Chondrocyte (in vitro differentiated cells): ENCODE measurements at regions not wholly inside any gene's neighbourhood (a gene's known extent, or its start where the extent isn't known, plus 50 kb on each side); places are given as distances from the start of the nearest gene placed in this dataset.

Experiments
- DNase-seq: peaks from one replicate; pipeline ENCODE4 v3.0.0; 2021; ENCODE audit warnings: mixed read lengths, low spot score
- H3K27ac Mint-ChIP-seq: one replicate; pipeline ENCODE4 v1.8.0; 2021; ENCODE audit warnings: mild to moderate bottlenecking, moderate library complexity, mixed read lengths; ENCODE audit not compliant: unreplicated experiment
- H3K27me3 Mint-ChIP-seq: 2 replicates; pipeline ENCODE4 v1.8.0; 2021; ENCODE audit warnings: low read depth, mixed read lengths
- H3K36me3 Mint-ChIP-seq: 2 replicates; pipeline ENCODE4 v1.8.0; 2021; ENCODE audit warnings: low read depth, mixed read lengths
- H3K4me1 Mint-ChIP-seq: 2 replicates; pipeline ENCODE4 v1.8.0; 2021; ENCODE audit warnings: low read depth, mild to moderate bottlenecking, mixed read lengths
- H3K4me3 Mint-ChIP-seq: one replicate; pipeline ENCODE4 v1.8.0; 2021; ENCODE audit warnings: mild to moderate bottlenecking, moderate library complexity, mixed read lengths; ENCODE audit not compliant: unreplicated experiment
- H3K9me3 Mint-ChIP-seq: 2 replicates; pipeline ENCODE4 v1.8.0; 2021; ENCODE audit warnings: low read depth, mixed read lengths
- TF ChIP-seq, protein P1 (sequence below): fragments of 200-600 bp; sonication (generic); IDR thresholded peaks from 2 replicates; pipeline ENCODE4 v1.5.0; 2021; ENCODE audit warnings: antibody characterized with exemption, mild to moderate bottlenecking, moderate library complexity

DNA sequence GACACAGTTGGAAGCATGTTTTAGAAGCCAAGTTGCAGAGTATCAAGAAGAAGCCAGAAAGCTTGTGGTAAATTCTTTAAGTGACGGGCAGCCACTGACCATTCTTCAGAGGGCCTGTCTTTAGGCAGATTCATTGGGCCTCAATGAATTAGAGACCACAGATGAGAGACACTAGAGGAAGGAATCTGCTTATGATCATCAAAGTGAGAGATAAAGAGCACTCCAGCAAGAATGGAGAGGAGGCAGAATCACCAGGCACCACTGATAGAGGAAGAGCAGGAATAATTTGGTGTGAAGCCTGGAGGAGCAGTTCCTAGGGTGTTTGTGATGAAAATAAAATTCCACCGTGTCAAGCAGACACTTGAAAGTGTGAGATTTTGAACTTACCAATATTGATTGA, 365.9 kb upstream of the SLC30A5 start:
- TF ChIP-seq, protein P1, sequence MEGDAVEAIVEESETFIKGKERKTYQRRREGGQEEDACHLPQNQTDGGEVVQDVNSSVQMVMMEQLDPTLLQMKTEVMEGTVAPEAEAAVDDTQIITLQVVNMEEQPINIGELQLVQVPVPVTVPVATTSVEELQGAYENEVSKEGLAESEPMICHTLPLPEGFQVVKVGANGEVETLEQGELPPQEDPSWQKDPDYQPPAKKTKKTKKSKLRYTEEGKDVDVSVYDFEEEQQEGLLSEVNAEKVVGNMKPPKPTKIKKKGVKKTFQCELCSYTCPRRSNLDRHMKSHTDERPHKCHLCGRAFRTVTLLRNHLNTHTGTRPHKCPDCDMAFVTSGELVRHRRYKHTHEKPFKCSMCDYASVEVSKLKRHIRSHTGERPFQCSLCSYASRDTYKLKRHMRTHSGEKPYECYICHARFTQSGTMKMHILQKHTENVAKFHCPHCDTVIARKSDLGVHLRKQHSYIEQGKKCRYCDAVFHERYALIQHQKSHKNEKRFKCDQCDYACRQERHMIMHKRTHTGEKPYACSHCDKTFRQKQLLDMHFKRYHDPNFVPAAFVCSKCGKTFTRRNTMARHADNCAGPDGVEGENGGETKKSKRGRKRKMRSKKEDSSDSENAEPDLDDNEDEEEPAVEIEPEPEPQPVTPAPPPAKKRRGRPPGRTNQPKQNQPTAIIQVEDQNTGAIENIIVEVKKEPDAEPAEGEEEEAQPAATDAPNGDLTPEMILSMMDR: no peak
- no peak for DNase-seq
- Mint-ChIP-seq H3K36me3 (no peaks in the 10 kb centered on the region), H3K27ac (no peak overlapping the region), H3K9me3 (peaks cover 2% of the 10 kb centered on the region), H3K4me1 (peaks cover 28% of the 10 kb centered on the region), H3K4me3 (no peak overlapping the region), H3K27me3 (no peaks in the 10 kb centered on the region)

DNA sequence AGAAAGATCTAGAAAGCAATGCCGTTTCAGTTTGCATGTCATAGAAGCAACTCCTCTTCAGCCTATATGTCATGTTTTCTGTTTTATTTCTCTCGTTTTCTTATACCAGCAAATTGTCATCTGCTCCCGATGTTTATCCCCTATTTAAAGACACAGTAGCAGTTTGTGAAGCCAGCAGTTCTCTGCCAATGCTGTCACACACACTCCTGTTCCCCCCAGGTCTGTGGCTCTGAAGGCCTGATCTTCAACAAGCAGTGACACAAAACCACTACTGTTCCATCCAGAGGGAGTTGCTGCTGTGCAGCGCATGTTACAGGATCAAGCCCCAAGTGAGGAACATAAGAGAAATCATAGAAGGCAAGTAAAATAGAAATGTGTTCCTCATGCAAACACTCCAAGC, 364.1 kb upstream of the SLC30A5 start:
- Mint-ChIP-seq H3K27ac (no peak overlapping the region), H3K27me3 (no peaks in the 10 kb centered on the region), H3K4me3 (no peak overlapping the region), H3K36me3 (peaks cover under 1% of the 10 kb centered on the region), H3K4me1 (peaks cover 28% of the 10 kb centered on the region), H3K9me3 (peaks cover 2% of the 10 kb centered on the region)
- TF ChIP-seq, protein P1: no peak
- no peak for DNase-seq

GRCh38 chr5:68730220-68730978, 363.4 kb upstream of the SLC30A5 start:
- Mint-ChIP-seq H3K4me3 (no peak overlapping the region), H3K4me1 (peaks cover 28% of the 10 kb centered on the region), H3K9me3 (peaks cover 2% of the 10 kb centered on the region), H3K36me3 (peaks cover 1% of the 10 kb centered on the region), H3K27ac (peak overlapping the region; percentile 86), H3K27me3 (no peaks in the 10 kb centered on the region)
- TF ChIP-seq, protein P1: no peak
- DNase-seq: no peak

- Mint-ChIP-seq H3K9me3 (peaks cover 2% of the 10 kb centered on the region), H3K4me3 (no peak overlapping the region), H3K4me1 (peaks cover 28% of the 10 kb centered on the region), H3K27ac (peak overlapping the region; percentile 86), H3K36me3 (peaks cover 1% of the 10 kb centered on the region), H3K27me3 (no peaks in the 10 kb centered on the region)
- DNase-seq: no peak
- TF ChIP-seq, protein P1: no peak
These were observed 362.7 kb upstream of the SLC30A5 start for GRCh38 chr5:68730979-68731654.

GRCh38 chr5:68732251-68732650, 361.6 kb upstream of the SLC30A5 start:
- Mint-ChIP-seq H3K27ac (peak overlapping the region; percentile 28), H3K4me3 (no peak overlapping the region), H3K27me3 (no peaks in the 10 kb centered on the region), H3K36me3 (peaks cover 1% of the 10 kb centered on the region), H3K9me3 (peaks cover 2% of the 10 kb centered on the region), H3K4me1 (peaks cover 28% of the 10 kb centered on the region)
- no peak for DNase-seq
- TF ChIP-seq, protein P1: no peak
